H1 (cell line): ENCODE measurements at regions not wholly inside any gene's neighbourhood (a gene's known extent, or its start where the extent isn't known, plus 50 kb on each side); places are given as distances from the start of the nearest gene placed in this dataset.

Source experiments
- CTCF ChIA-PET: fragments of 300-600 bp; sonication (Branson Sonifier 250); formaldehyde crosslinking; loops from one replicate; lab custom pipeline; 2021; ENCODE audit not compliant: partially characterized antibody; lab: Charles Lee
- POLR2A ChIA-PET: fragments of 300-600 bp; sonication (Branson Sonifier 250); formaldehyde crosslinking; loops from one replicate; lab custom pipeline; 2021; ENCODE audit warnings: inconsistent platforms; ENCODE audit not compliant: partially characterized antibody; lab: Charles Lee
- DNase-seq, 2 experiments: peaks; one replicate each; pipeline versions ENCODE4 v3.0.0 to v3.0.0-alpha.2; 2010 to 2022; ENCODE audit warnings: low spot score in 2 of 2, low read depth in 1 of 2, mixed read lengths in 1 of 2
- FAIRE-seq: peaks from 2 replicates; lab custom pipeline; 2011; peaks lifted over from hg19 to GRCh38; lab: Jason Lieb, UNC
- H2AFZ ChIP-seq: 2 replicates; pipeline ENCODE4 v1.8.1; 2012; ENCODE audit warnings: low read length, inconsistent platforms
- H2AK5ac ChIP-seq: 2 replicates; pipeline ENCODE4 v1.6.1; 2013; ENCODE audit warnings: low read depth, low read length
- H2BK120ac ChIP-seq: replicated peaks from 2 replicates; pipeline ENCODE3; 2013; ENCODE audit warnings: low read depth, low read length, inconsistent platforms
- H2BK12ac ChIP-seq: 2 replicates; pipeline ENCODE4 v1.6.1; 2013; ENCODE audit warnings: low read depth, low read length
- H2BK15ac ChIP-seq: 2 replicates; pipeline ENCODE4 v1.6.1; 2013; ENCODE audit warnings: low read length
- H2BK20ac ChIP-seq: 2 replicates; pipeline ENCODE4 v1.6.1; 2013; ENCODE audit warnings: low read length
- H2BK5ac ChIP-seq: 2 replicates; pipeline ENCODE4 v1.6.1; 2013; ENCODE audit warnings: low read depth, low read length
- H3K14ac ChIP-seq: 2 replicates; pipeline ENCODE4 v1.6.1; 2013; ENCODE audit warnings: inconsistent platforms; ENCODE audit not compliant: insufficient read length
- H3K18ac ChIP-seq: 2 replicates; pipeline ENCODE4 v1.6.1; 2013; ENCODE audit warnings: low read length; ENCODE audit errors: extremely low read depth
- H3K23ac ChIP-seq: 2 replicates; pipeline ENCODE4 v1.6.1; 2013; ENCODE audit warnings: inconsistent platforms; ENCODE audit not compliant: insufficient read length
- H3K23me2 ChIP-seq: 2 replicates; pipeline ENCODE4 v1.6.1; 2013; ENCODE audit warnings: low read depth, low read length
- H3K27ac ChIP-seq: 2 replicates; pipeline ENCODE4 v1.6.1; 2011; ENCODE audit warnings: low read depth, low read length, inconsistent platforms
- H3K27me3 ChIP-seq, 4 experiments: replicated peaks in 1 of 4; 1 replicate in 1 of 4; 2 replicates in 3 of 4; pipeline versions ENCODE4 v1.6.1 to v1.8.1; 2011 to 2013; ENCODE audit warnings: low read length in 3 of 4, mild to moderate bottlenecking in 3 of 4, inconsistent platforms in 2 of 4, mixed read lengths in 2 of 4, moderate library complexity in 1 of 4; ENCODE audit not compliant: control insufficient read depth in 3 of 4, insufficient read depth in 3 of 4; ENCODE audit errors: extremely low read depth in 1 of 4
- H3K36me3 ChIP-seq, 4 experiments: 2 replicates each; pipeline versions ENCODE4 v1.6.1 to v1.8.1; 2011 to 2013; ENCODE audit warnings: mild to moderate bottlenecking in 4 of 4, low read length in 3 of 4, moderate library complexity in 2 of 4, control low read depth in 1 of 4, inconsistent platforms in 1 of 4; ENCODE audit not compliant: insufficient read depth in 4 of 4, control insufficient read depth in 2 of 4
- H3K4ac ChIP-seq: replicated peaks from 2 replicates; pipeline ENCODE3; 2013; ENCODE audit warnings: low read length, low read depth, mixed read lengths, inconsistent platforms; ENCODE audit not compliant: insufficient read length
- H3K4me1 ChIP-seq, 4 experiments: replicated peaks in 1 of 4; 1 replicate in 1 of 4; 2 replicates in 3 of 4; pipeline versions ENCODE4 v1.6.1 to v1.8.1; 2011 to 2013; ENCODE audit warnings: low read length in 3 of 4, inconsistent platforms in 2 of 4, mixed read lengths in 1 of 4; ENCODE audit not compliant: insufficient read depth in 4 of 4, control insufficient read depth in 3 of 4
- H3K4me2 ChIP-seq, 2 experiments: 2 replicates each; pipeline versions ENCODE4 v1.6.1 to v1.8.1; 2011 to 2013; ENCODE audit warnings: low read depth in 2 of 2, low read length in 2 of 2, control low read depth in 1 of 2, inconsistent platforms in 1 of 2, mild to moderate bottlenecking in 1 of 2; ENCODE audit not compliant: insufficient read depth in 1 of 2
- H3K4me3 ChIP-seq, 4 experiments: fragments of 200-600, 300-600 bp in 1 of 4; sonication (generic), shearing (Covaris generic), sonication (Bioruptor Twin) in 1 of 4; 2 replicates each; pipeline versions ENCODE4 v1.5.1 to v1.8.1; 2011 to 2016; ENCODE audit warnings: low read length in 4 of 4, low read depth in 3 of 4, control low read depth in 2 of 4, inconsistent platforms in 2 of 4, mild to moderate bottlenecking in 2 of 4, mixed read lengths in 1 of 4, moderate library complexity in 1 of 4; ENCODE audit not compliant: insufficient read depth in 2 of 4; ENCODE audit errors: extremely low read depth in 1 of 4
- H3K56ac ChIP-seq: replicated peaks from 2 replicates; pipeline ENCODE3; 2013; ENCODE audit warnings: low read depth, mild to moderate bottlenecking, mixed read lengths, low read length, inconsistent platforms; ENCODE audit not compliant: insufficient read length
- H3K79me1 ChIP-seq: 2 replicates; pipeline ENCODE4 v1.6.1; 2013; ENCODE audit warnings: low read depth, low read length, control low read depth
- H3K79me2 ChIP-seq, 2 experiments: 2 replicates each; pipeline versions ENCODE4 v1.6.1 to v1.8.1; 2012 to 2013; ENCODE audit warnings: low read length in 2 of 2, mild to moderate bottlenecking in 2 of 2, inconsistent platforms in 1 of 2; ENCODE audit not compliant: insufficient read depth in 2 of 2, control insufficient read depth in 1 of 2
- H3K9ac ChIP-seq, 4 experiments: replicated peaks in 1 of 4; 1 replicate in 1 of 4; 2 replicates in 3 of 4; pipeline versions ENCODE4 v1.6.1 to v1.8.1; 2011 to 2013; ENCODE audit warnings: low read depth in 3 of 4, low read length in 3 of 4, control low read depth in 2 of 4, mild to moderate bottlenecking in 2 of 4, moderate library complexity in 2 of 4, inconsistent platforms in 1 of 4; ENCODE audit errors: extremely low read depth in 1 of 4
- H3K9me3 ChIP-seq, 2 experiments: 2 replicates each; pipeline versions ENCODE4 v1.6.1 to v1.8.1; 2012 to 2013; ENCODE audit warnings: mild to moderate bottlenecking in 2 of 2, moderate library complexity in 2 of 2, control low read depth in 1 of 2, inconsistent platforms in 1 of 2, low read depth in 1 of 2, low read length in 1 of 2, mixed read lengths in 1 of 2; ENCODE audit not compliant: insufficient read depth in 2 of 2
- H4K20me1 ChIP-seq, 2 experiments: replicated peaks in 1 of 2; 2 replicates each; pipeline versions ENCODE3 to v1.8.1; 2011 to 2013; ENCODE audit warnings: inconsistent platforms in 2 of 2, low read length in 2 of 2, mild to moderate bottlenecking in 1 of 2; ENCODE audit not compliant: insufficient read depth in 2 of 2, control insufficient read depth in 1 of 2
- H4K5ac ChIP-seq: 2 replicates; pipeline ENCODE4 v1.6.1; 2013; ENCODE audit warnings: low read length, low read depth, mixed read lengths, inconsistent platforms; ENCODE audit not compliant: insufficient read length
- H4K8ac ChIP-seq: 2 replicates; pipeline ENCODE4 v1.8.0; 2013; ENCODE audit warnings: mild to moderate bottlenecking, moderate library complexity, low read length, inconsistent platforms; ENCODE audit not compliant: insufficient read depth; ENCODE audit errors: extremely low read depth
- H4K91ac ChIP-seq: replicated peaks from 2 replicates; pipeline ENCODE3; 2013; ENCODE audit warnings: low read length, mixed read lengths, inconsistent platforms; ENCODE audit not compliant: insufficient read length
- ATF3 ChIP-seq: IDR thresholded peaks from 2 replicates; pipeline ENCODE4 v1.6.1; 2011; ENCODE audit warnings: low read depth, mild to moderate bottlenecking, low read length; ENCODE audit not compliant: insufficient read depth
- BCL11A ChIP-seq, 2 experiments: IDR thresholded peaks; one replicate each; pipeline ENCODE4 v1.6.1; 2011; ENCODE audit warnings: low read depth in 2 of 2, low read length in 2 of 2, mild to moderate bottlenecking in 2 of 2
- CBX5 ChIP-seq: fragments of 300-800, 300-1000 bp; sonication (generic); IDR thresholded peaks from 2 replicates; pipeline ENCODE4 v1.7.1; 2016; ENCODE audit warnings: antibody characterized with exemption, low read length, low read depth
- EP300 ChIP-seq, 2 experiments: IDR thresholded peaks; 1 replicate in 1 of 2; 2 replicates in 1 of 2; pipeline ENCODE4 v1.6.1; 2011 to 2012; ENCODE audit warnings: low read depth in 2 of 2, low read length in 2 of 2, mild to moderate bottlenecking in 2 of 2, borderline replicate concordance in 1 of 2, inconsistent platforms in 1 of 2, moderate library complexity in 1 of 2
- PHF8 ChIP-seq: fragments of 200-600 bp; sonication (generic); conservative IDR thresholded peaks from 2 replicates; pipeline ENCODE4 v1.7.1; 2012; ENCODE audit warnings: low read depth, mild to moderate bottlenecking, inconsistent platforms, low read length, moderate library complexity
- RBBP5 ChIP-seq: IDR thresholded peaks from 2 replicates; pipeline ENCODE4 v1.7.1; 2012; ENCODE audit warnings: low read depth, mild to moderate bottlenecking, inconsistent platforms, low read length, moderate library complexity, borderline replicate concordance
- SAP30 ChIP-seq: fragments of 300-600 bp; sonication (generic); IDR thresholded peaks from 2 replicates; pipeline ENCODE4 v1.7.1; 2012; ENCODE audit warnings: low read length, moderate library complexity, mild to moderate bottlenecking, inconsistent platforms; ENCODE audit not compliant: insufficient read depth, insufficient replicate concordance
- SIN3A ChIP-seq, 2 experiments: IDR thresholded peaks in 1 of 2; conservative IDR thresholded peaks in 1 of 2; 2 replicates each; pipeline ENCODE4 v1.6.1; 2011 to 2012; ENCODE audit warnings: low read length in 2 of 2, improper control_type of control experiment in 1 of 2, low read depth in 1 of 2, mild to moderate bottlenecking in 1 of 2
- SRF ChIP-seq: IDR thresholded peaks from 2 replicates; pipeline ENCODE4 v1.6.1; 2011; ENCODE audit warnings: mild to moderate bottlenecking, low read depth, low read length, moderate library complexity
- TAF7 ChIP-seq: optimal IDR thresholded peaks from 2 replicates; pipeline ENCODE3; 2011; ENCODE audit warnings: low read depth, mild to moderate bottlenecking, inconsistent platforms, low read length, moderate library complexity, borderline replicate concordance
- TCF12 ChIP-seq: IDR thresholded peaks from 2 replicates; pipeline ENCODE4 v1.6.1; 2011; ENCODE audit warnings: low read depth, mild to moderate bottlenecking, low read length
- ZNF274 ChIP-seq: IDR thresholded peaks from 2 replicates; pipeline ENCODE4 v1.7.0; 2012; ENCODE audit warnings: low read length, borderline replicate concordance; ENCODE audit errors: extremely low read depth
- WGBS, 2 experiments: shearing (Covaris generic) in 1 of 2; methylation state at CpG; one replicate each; pipeline versions ENCODE4 v1.1.6 to v1.1.7; 2013 to 2015; ENCODE audit warnings: low lambda C conversion rate in 2 of 2, mixed read lengths in 2 of 2, inconsistent platforms in 1 of 2, low coverage in 1 of 2, missing lambda C conversion rate in 1 of 2; ENCODE audit not compliant: insufficient replicate concordance in 2 of 2, insufficient coverage in 1 of 2, insufficient read length in 1 of 2; ENCODE audit errors: extremely low coverage in 1 of 2, missing lambda C conversion rate in 1 of 2; 5-methylcytosine and 5-hydroxymethylcytosine counted together

- Histone ChIP-seq H2BK15ac (no peak overlapping the region), H3K27me3 (no peaks in the 10 kb centered on the region), H3K36me3 (no peaks in the 10 kb centered on the region), H3K18ac (no peak overlapping the region), H3K27ac (no peak overlapping the region), H2BK20ac (no peak overlapping the region), H2BK12ac (no peak overlapping the region), H3K9ac (no peak overlapping the region), H3K56ac (no peak overlapping the region), H3K9me3 (no peaks in the 10 kb centered on the region), H3K4me1 (0 out of 7 replicates have a peak, but pooled peaks cover 0 to 2% (median 0%) of the 10 kb centered on the region in 4 experiments), H2BK120ac (no peak overlapping the region), H3K14ac (no peak overlapping the region), H3K79me1 (no peaks in the 10 kb centered on the region), H4K20me1 (no peaks in the 10 kb centered on the region), H3K4me3 (no peak overlapping the region), H3K4ac (no peak overlapping the region), H3K79me2 (no peaks in the 10 kb centered on the region), H4K5ac (no peak overlapping the region), H3K4me2 (no peak overlapping the region), H4K8ac (no peak overlapping the region), H4K91ac (no peak overlapping the region), H3K23ac (no peak overlapping the region), H2BK5ac (no peak overlapping the region), H2AK5ac (no peak overlapping the region), H2AFZ (no peak overlapping the region), H3K23me2 (no peaks in the 10 kb centered on the region)
- POLR2A ChIA-PET, result no interaction called here
- 89% methylated on average over 3 of the region's 3 CpGs; no CpG with 5 or more reads in 1 of the 2 experiments for WGBS, 2 experiments
- DNase-seq (no peak), FAIRE-seq (no peak)
- CTCF ChIA-PET, result no interaction called here
- TF ChIP-seq ZNF274 (no peak), CBX5 (no peak), RBBP5 (no peak), SRF (no peak), EP300 (IDR thresholded peaks at IDR 0.05; ENCODE audit: borderline replicate concordance in 1 of 2, low read depth in 2 of 2, low read length in 2 of 2) (no peak), ATF3 (no peak), SIN3A (conservative IDR thresholded peaks at IDR 0.05 in 1 of 2, IDR thresholded peaks at IDR 0.05 in 1 of 2; ENCODE audit: low read depth in 1 of 2, low read length in 2 of 2) (no peak), TCF12 (no peak), TAF7 (no peak), SAP30 (no peak), BCL11A (IDR thresholded peaks at IDR 0.05; ENCODE audit: low read depth in 2 of 2, low read length in 2 of 2) (no peak), PHF8 (no peak)
These were observed 2037.8 kb upstream of the LRRTM1 start for GRCh38 chr2:82342356-82342755.
